8988T (cell line): ENCODE measurements at regions not wholly inside any gene's neighbourhood (a gene's known extent, or its start where the extent isn't known, plus 50 kb on each side); places are given as distances from the start of the nearest gene placed in this dataset.

Experiments
- DNase-seq: peaks from one replicate; pipeline ENCODE4 v3.0.0; 2011

- DNase-seq = no peak
Observed at GRCh38 chr12:126347421-126347820, 1282.2 kb downstream of the AACS start.

- DNase-seq = no peak
Observed at GRCh38 chr12:126349383-126349782, 1284.1 kb downstream of the AACS start.

- DNase-seq = no peak
Observed at GRCh38 chr12:126353604-126354003, 1288.4 kb downstream of the AACS start.

GRCh38 chr12:126354633-126355032 lies 1289.4 kb downstream of the AACS start:
- no peak for DNase-seq

- no peak for DNase-seq
Observed at GRCh38 chr12:126355346-126355745, 1290.1 kb downstream of the AACS start.

GRCh38 chr12:126358806-126359205 lies 1293.6 kb downstream of the AACS start:
- no peak for DNase-seq

GRCh38 chr12:126359216-126359615 lies 1294.0 kb downstream of the AACS start:
- DNase-seq = no peak

- no peak for DNase-seq
Observed at GRCh38 chr12:126361804-126362203, 1296.6 kb downstream of the AACS start.

- DNase-seq = no peak
Observed at GRCh38 chr12:126362493-126362892, 1297.3 kb downstream of the AACS start.

GRCh38 chr12:126362964-126363363 lies 1297.7 kb downstream of the AACS start:
- no peak for DNase-seq

GRCh38 chr12:126369487-126370463 lies 1304.5 kb downstream of the AACS start:
- DNase-seq = no peak

- DNase-seq = no peak
Observed at GRCh38 chr12:126383506-126383905, 1318.3 kb downstream of the AACS start.

GRCh38 chr12:126384026-126384564 lies 1318.9 kb downstream of the AACS start:
- DNase-seq = no peak

GRCh38 chr12:126385785-126386184 lies 1320.5 kb downstream of the AACS start:
- no peak for DNase-seq

GRCh38 chr12:126389220-126389841 lies 1324.1 kb downstream of the AACS start:
- DNase-seq = no peak

GRCh38 chr12:126389961-126390360 lies 1324.7 kb downstream of the AACS start:
- no peak for DNase-seq

- DNase-seq = no peak
Observed at GRCh38 chr12:126390969-126391566, 1325.8 kb downstream of the AACS start.

GRCh38 chr12:126396536-126396935 lies 1331.3 kb downstream of the AACS start:
- no peak for DNase-seq

GRCh38 chr12:126397071-126397581 lies 1331.9 kb downstream of the AACS start:
- DNase-seq = no peak

GRCh38 chr12:126397660-126398059 lies 1332.4 kb downstream of the AACS start:
- no peak for DNase-seq

GRCh38 chr12:126400831-126401230 lies 1335.6 kb downstream of the AACS start:
- DNase-seq = no peak

GRCh38 chr12:126404293-126404881 lies 1339.2 kb downstream of the AACS start:
- DNase-seq = no peak

- no peak for DNase-seq
Observed at GRCh38 chr12:126418400-126418799, 1353.2 kb downstream of the AACS start.
